HG03521 (cell line): ENCODE measurements at regions not wholly inside any gene's neighbourhood (a gene's known extent, or its start where the extent isn't known, plus 50 kb on each side); places are given as distances from the start of the nearest gene placed in this dataset.

ENCODE experiments used
- ATAC-seq: cut with Tn5 transposase; IDR thresholded peaks from one replicate; pipeline ENCODE4 v1.9.1; 2021; ENCODE audit warnings: mild to moderate bottlenecking, moderate library complexity; ENCODE audit not compliant: unreplicated experiment

- ATAC-seq, result no peak
These were observed 814.2 kb upstream of the ZNF608 start for GRCh38 chr5:125560476-125561225.

DNA sequence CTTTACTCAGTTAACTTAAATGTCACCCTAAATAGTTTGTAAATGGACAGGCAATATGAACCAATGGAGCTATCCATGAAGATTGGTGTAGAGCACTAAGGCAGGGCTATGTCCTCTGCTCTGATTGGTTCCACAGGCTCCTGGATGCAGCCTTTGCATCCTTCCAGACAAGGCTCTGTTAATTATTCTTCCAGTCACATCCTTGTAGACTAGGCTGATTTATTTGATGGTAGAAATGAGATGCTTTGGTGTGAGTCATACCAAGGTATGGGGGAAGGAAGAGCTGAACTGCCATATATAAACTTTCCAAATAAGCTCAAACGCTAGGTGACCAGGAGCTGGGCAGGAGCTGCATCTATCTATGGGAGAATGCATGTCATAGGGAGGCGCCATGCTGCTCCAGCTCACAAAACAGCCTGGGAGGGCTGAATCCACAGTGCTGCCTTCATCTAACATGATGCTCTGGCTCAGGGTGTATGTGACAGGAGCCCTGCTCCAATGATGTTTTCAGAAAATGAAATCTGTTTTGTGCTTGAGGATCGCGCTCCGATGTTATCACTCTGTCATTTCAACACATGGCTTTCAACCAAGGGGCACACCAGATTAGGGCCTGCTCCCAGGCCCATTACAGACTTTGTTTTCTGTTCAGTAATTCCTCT is 818.0 kb upstream of the ZNF608 start:
- ATAC-seq, result no peak

DNA sequence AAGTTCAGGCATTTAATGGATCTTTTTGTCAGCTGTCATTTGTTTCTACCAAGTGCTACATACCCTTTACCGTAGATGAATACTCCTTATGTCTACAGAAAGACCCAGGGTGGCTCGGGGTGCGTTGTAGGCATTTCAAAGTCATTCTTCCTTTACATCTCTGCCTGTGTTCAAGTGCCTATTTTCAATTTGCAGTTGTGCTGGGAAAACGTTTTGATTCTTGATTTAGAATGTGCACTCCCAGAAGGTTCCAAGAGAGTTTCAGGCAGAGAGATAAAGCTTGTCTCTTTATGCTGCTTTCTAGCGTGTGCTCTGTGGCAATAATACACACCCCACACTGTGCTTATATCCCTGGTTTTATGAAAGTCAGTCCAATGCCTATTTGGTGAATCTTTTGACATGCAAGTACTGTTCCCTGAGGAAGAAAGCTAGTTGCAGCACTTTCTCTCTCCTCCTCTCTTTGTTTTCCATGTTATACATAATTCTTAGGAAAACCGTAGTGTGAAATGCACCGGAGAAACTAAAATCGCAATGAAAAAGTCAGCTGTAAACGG is 828.1 kb upstream of the ZNF608 start:
- no peak for ATAC-seq

DNA sequence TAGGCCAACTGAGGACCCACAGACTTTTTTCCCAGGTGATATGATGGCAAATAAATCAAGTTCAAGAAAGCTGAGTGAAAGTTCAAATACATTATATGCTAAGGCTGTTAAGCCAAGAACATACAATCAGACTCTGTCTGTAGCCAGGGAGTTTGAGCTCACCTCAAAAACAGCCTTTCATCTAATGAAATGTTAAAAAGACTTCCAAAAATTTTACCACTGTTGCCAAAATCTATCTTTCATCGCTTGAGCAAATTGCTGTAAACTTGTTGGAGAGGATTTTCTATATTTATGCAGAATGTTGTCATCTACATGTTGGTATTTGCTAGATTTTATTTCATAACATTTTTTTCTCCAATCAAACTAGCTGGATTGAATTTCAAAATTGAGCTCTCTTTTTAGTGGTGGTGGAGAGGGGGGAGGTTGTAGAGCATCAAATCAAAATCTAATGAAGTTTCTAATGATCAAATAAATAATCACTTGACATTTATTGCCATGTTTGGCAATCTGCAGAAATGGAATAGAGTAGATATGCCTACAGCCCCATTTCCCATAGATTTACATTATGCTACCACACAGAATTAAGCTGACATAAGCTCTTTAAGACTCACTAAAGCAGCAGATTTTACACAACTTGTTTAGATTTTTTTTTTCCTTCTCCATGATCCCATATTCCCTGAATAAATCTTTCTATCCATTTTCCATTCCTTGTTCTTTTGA is 828.9 kb upstream of the ZNF608 start:
- no peak for ATAC-seq

DNA sequence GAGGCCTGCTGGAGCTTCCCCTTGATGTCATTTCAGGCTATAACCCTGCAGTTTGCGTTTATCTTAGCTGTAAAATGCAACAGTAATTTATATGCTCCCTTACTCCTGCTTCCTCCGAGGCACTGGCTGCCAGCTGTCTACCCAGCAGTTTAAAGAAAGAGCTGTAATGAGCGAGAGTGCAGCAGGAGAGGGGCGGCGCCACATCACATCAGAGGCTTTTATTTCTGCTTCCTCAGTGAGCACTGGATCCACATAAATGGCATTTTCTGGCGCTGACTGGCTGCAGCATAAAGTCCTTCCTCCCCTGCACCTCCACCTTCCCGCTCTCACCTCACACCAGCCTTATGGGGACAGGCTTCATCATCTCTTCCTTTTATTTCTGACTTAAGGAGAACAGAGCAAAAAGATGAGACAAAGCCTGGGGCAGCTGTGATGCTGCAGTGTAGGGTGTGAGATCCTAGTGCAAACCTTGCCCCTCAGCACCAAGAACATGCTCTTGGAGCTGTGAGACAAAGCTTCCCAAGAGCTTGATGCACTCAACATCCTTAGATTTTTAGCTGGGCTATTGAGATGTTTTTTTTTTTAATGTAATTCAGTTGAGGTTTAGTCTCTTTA is 829.6 kb upstream of the ZNF608 start:
- ATAC-seq, result no peak

GRCh38 chr5:125576822-125577221 is 830.4 kb upstream of the ZNF608 start:
- ATAC-seq, result no peak

DNA sequence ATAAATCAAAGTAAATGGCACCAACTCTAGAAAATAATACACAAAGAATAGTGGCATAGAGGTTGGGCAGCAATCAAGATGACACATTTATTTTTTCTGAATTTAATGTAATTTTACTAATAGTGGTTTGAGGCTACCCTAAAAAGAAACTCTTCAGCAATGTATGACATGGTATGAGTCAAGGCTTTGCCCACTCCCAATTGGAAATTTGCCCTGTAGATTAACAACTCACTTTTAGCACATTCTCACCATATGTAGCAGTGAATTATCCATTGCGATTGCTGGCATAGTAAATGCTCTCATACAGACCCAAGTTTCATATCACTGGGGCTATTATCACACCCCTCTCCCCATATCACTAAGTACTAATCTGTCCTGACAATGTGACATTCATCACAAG is 832.1 kb upstream of the ZNF608 start:
- ATAC-seq, result no peak

- ATAC-seq, result no peak
These were observed 832.7 kb upstream of the ZNF608 start for GRCh38 chr5:125579182-125579581.

- ATAC-seq, result no peak
These were observed 834.9 kb upstream of the ZNF608 start for GRCh38 chr5:125581311-125581710.

GRCh38 chr5:125582352-125582751 is 835.9 kb upstream of the ZNF608 start:
- no peak for ATAC-seq

DNA sequence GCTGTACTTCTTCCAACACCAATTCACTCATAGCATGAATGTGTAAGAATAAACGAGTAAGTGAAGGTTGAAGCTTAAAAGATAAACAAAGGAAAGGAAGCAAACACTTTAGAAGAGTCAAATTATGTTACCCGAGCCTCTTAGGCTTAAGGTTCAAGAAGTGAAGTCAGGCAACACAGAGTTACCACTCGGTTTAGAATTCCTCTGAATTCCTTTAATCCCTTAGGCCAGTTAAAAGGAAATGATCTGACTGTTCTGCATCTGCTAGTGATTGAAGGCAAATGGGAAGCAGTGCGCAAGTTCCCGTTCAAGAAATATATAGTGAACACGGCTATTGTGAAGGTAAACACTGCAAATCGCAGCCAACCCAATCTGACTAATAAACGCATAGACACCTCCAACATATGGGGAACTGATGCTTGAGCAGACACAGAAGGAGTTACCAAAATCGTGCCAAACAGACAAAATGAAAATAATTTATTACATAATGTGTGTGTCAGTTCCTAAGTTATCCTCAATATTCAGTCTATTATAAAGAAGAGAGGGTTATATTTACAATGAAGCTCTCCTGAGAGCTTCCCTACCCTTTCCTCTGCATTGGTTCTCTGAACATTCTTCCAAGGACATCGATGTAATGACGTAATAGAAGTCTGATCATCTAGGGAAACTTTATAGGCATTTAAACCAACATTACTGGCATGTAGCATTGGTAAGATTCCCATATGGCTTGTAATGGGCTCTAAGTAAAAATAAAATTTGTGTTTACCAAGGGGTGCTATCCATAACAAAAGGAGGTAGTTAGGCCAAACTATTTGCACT is 837.1 kb upstream of the ZNF608 start:
- ATAC-seq, result no peak

- ATAC-seq, result no peak
These were observed 837.7 kb upstream of the ZNF608 start for GRCh38 chr5:125584140-125584520.

- ATAC-seq, result no peak
These were observed 835.6 kb upstream of the GRAMD2B start for GRCh38 chr5:125587631-125588030.

GRCh38 chr5:125592856-125593255 is 830.4 kb upstream of the GRAMD2B start:
- ATAC-seq, result no peak

DNA sequence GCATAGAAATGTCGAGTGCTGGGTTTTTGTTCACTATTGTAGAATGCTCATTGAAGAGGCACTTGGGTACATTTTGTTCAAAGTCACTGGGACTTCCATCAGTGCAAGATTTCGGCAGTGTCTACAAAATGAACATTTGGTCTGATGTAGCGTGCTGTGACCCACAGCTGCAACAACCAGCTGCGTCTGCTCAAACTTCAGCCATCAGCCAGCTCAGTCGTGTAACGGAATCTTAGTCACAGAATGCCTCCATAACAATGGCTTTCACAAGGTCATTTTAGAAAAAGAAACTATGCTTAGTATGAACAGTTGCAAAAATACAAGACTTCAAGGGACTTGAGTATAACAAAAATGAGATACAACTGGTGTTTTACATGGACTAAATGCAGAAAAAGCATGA is 828.1 kb upstream of the GRAMD2B start:
- no peak for ATAC-seq

- no peak for ATAC-seq
These were observed 827.4 kb upstream of the GRAMD2B start for GRCh38 chr5:125595845-125596244.

- ATAC-seq, result no peak
These were observed 825.9 kb upstream of the GRAMD2B start for GRCh38 chr5:125597338-125597737.

- ATAC-seq, result no peak
These were observed 822.6 kb upstream of the GRAMD2B start for GRCh38 chr5:125600559-125600958.

DNA sequence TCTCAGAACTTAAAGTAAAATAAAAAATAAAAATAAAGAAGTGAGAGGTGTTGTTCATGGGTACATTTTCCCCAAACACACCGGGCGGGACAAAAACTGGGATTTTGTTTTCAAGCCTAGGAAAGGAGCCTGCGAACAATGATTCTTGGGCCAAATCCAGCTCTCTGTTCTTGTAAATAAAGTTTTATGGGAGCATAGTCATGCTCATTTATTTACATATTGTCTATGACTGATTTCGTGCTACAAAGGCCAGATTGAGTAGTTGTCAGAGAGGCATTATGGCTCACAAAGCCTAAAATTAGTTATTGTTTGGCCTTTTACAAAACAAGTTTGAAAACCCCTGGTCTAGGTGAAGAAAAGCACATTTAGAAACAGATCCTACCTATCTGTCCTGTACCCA is 821.0 kb upstream of the GRAMD2B start:
- no peak for ATAC-seq

DNA sequence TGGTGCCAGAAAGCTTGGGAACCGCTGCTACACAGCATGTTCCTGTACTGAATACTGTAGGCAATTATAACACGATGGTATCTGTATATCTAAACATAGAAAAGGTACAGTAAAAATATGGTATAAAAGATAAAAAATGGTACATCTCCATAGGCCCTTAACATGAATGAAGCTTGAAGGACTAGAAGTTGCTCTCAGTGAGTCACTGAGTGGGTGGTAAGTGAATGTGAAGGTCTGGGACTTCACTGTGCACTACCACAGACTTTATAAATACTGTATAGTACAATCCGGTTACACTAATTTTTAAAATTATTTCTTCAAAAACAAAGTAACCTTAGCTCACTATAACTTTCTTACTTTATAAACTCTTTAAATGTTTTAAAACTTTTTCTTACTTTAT is 819.9 kb upstream of the GRAMD2B start:
- no peak for ATAC-seq
